ENCODE measurements at regions not wholly inside any gene's neighbourhood (a gene's known extent, or its start where the extent isn't known, plus 50 kb on each side); places are given as distances from the start of the nearest gene placed in this dataset.
"Not testable (repeated sequence)": the region's sequence is repeated elsewhere in the genome, so short reads cannot be mapped to it uniquely, and the experiment has no call there.

DNA sequence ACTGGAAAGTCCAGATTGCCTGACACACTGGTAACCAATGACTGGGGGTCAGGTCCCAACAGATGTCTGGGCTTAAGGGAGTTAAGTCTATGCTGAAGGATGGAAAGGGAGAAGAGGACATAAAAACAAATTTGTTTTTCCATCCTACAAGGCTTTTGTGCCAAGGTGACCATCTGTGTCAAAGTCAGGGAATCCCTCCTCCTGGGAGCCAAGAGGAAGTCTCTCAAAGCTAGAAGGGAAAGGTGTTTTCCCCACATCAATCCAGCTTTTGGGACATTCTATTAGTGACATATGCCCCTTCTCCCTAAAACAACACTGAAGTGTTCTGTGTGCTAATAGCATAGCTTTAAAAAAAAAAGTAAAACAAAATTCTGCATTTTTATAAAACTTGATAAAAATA lies 173.9 kb downstream of the ZNF621 start:
- not testable (repeated sequence) for H3K9me3 Mint-ChIP-seq; ATAC-seq (replicated peaks); H3K27ac Mint-ChIP-seq; H3K36me3 Mint-ChIP-seq (ENCODE audit: low read depth); H3K4me1 Mint-ChIP-seq; H3K4me3 Mint-ChIP-seq
- H3K27me3 Mint-ChIP-seq, result peaks cover 19% of the 10 kb centered on the region

DNA sequence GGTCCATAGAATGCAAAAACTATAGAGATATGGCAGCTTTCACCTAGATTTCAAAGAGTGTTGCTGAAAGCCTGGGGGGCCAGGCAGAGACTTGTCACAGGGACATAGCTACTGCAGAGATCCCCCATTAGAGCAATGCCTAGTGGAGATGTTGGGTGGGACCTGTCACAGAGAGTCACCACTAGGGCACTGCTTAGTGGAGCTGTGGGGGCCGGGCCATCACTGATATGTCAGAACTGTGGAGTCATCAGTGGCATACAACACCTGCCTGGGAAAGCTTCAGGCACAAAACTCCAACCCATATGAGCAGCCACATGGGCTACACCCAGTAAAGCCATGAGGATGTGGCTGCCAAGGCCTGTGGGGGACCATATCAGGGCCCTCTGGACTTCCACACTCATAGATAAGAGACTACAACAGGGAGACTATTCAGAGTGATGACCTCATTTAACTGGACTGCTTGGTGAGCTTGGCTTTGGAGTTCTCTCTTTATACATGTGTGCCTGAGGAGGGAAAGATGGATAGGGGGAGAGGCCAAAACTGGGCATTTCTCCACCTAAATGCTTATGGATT lies 176.3 kb downstream of the ZNF621 start:
- no peak for ATAC-seq (replicated peaks)
- H3K27me3 Mint-ChIP-seq, result peaks cover 8% of the 10 kb centered on the region
- no peak overlapping the region for H3K27ac Mint-ChIP-seq

DNA sequence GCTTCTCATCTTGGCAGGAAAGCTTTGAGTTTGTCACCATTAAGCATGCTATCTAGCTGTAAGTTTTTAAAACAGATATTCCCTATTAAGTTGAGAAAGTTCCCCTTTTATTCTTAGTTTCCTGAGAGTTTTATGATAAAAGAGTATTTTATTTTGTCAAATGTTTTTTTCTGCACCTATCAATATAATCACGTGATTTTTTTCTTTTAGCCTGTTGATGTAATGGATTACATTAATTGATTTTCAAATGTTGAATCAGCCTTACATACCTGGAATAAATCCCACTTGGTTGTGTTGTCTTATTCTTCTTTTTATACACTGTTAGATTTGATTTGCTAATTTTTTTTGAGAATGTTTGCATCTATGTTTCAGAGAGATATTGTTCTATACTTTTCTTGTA lies 179.5 kb downstream of the ZNF621 start:
- H3K4me1 Mint-ChIP-seq, result no peaks in the 10 kb centered on the region

More for the DNA sequence above, 176.3 kb downstream of the ZNF621 start:
- no peaks in the 10 kb centered on the region for H3K4me1 Mint-ChIP-seq
- H3K36me3 Mint-ChIP-seq (ENCODE audit: low read depth), result no peaks in the 10 kb centered on the region
- H3K9me3 Mint-ChIP-seq, result no peaks in the 10 kb centered on the region
- H3K4me3 Mint-ChIP-seq, result no peak overlapping the region

DNA sequence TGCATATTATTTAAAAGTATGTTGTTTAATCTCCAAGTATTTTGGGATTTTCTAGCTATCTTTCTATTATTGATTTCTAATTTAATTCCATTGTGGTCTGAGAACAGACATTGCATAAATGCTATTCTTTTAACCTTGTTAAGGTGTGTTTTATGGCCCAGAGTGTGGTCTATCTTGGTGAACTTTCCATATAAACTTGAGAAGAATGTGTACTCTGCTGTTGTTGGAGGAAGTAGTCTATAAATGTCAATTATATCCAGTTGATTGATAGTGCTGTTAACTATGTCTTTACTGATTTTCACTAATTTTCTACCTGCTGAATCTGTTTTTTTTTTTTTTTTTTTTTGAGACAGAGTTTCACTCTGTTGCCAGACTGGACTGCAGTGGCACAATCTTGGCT lies 180.9 kb downstream of the ZNF621 start:
- no peaks in the 10 kb centered on the region for H3K9me3 Mint-ChIP-seq
- no peaks in the 10 kb centered on the region for H3K4me1 Mint-ChIP-seq
- H3K36me3 Mint-ChIP-seq (ENCODE audit: low read depth), result no peaks in the 10 kb centered on the region
- H3K27me3 Mint-ChIP-seq, result no peaks in the 10 kb centered on the region
- no peak overlapping the region for H3K4me3 Mint-ChIP-seq
- H3K27ac Mint-ChIP-seq, result no peak overlapping the region
- no peak for ATAC-seq (replicated peaks)

More for the DNA sequence above, 179.5 kb downstream of the ZNF621 start:
- no peaks in the 10 kb centered on the region for H3K9me3 Mint-ChIP-seq
- no peak for ATAC-seq (replicated peaks)
- H3K27me3 Mint-ChIP-seq, result peaks cover 4% of the 10 kb centered on the region
- no peaks in the 10 kb centered on the region for H3K36me3 Mint-ChIP-seq (ENCODE audit: low read depth)
- H3K27ac Mint-ChIP-seq, result no peak overlapping the region
- H3K4me3 Mint-ChIP-seq, result no peak overlapping the region

DNA sequence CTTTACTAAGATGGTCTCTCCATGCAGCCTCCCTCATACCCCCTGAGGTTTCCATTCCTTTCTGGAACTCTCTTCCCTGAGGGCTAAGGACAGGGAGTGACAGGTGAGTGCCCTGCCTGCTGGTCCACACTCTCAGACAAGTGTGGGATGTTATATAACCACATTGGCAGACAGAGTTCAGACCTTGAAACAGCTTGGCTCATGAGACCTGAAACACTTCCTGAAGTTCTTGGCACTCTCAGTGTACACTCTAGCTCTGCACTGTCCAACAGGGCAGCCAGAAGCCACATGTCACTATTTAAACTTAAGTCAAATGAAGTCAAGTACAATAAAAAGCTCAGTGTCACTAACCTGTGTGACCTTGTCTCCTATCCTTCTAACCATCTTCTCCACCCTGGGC lies 188.5 kb downstream of the ZNF621 start:
- no peaks in the 10 kb centered on the region for H3K9me3 Mint-ChIP-seq
- no peak for ATAC-seq (replicated peaks)
- H3K27ac Mint-ChIP-seq, result no peak overlapping the region
- H3K27me3 Mint-ChIP-seq, result peaks cover 27% of the 10 kb centered on the region
- no peaks in the 10 kb centered on the region for H3K4me1 Mint-ChIP-seq
- no peaks in the 10 kb centered on the region for H3K36me3 Mint-ChIP-seq (ENCODE audit: low read depth)
- no peak overlapping the region for H3K4me3 Mint-ChIP-seq

DNA sequence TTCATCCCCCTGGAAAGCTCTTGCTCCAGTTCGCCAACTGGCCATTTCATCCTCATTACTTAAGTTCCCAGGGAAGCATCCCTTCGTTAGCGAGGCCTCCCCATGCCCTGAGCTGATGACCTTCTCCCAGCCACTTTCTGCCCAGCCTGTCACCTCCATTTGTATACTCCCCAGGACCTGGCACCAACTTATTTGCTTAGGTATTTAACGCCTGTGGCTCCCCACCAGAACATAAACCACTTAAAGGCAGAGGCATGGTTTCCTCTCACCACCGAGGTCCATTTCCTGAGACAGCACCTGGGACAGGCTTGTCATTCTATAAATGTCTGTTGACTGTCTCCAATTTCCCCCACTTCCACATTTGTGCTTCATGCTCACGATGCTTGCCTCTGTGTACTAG lies 189.0 kb downstream of the ZNF621 start:
- ATAC-seq (replicated peaks), result no peak
- Mint-ChIP-seq H3K27ac (no peak overlapping the region), H3K4me3 (no peak overlapping the region), H3K4me1 (no peaks in the 10 kb centered on the region), H3K36me3 (ENCODE audit: low read depth) (no peaks in the 10 kb centered on the region), H3K27me3 (peaks cover 27% of the 10 kb centered on the region), H3K9me3 (no peaks in the 10 kb centered on the region)

DNA sequence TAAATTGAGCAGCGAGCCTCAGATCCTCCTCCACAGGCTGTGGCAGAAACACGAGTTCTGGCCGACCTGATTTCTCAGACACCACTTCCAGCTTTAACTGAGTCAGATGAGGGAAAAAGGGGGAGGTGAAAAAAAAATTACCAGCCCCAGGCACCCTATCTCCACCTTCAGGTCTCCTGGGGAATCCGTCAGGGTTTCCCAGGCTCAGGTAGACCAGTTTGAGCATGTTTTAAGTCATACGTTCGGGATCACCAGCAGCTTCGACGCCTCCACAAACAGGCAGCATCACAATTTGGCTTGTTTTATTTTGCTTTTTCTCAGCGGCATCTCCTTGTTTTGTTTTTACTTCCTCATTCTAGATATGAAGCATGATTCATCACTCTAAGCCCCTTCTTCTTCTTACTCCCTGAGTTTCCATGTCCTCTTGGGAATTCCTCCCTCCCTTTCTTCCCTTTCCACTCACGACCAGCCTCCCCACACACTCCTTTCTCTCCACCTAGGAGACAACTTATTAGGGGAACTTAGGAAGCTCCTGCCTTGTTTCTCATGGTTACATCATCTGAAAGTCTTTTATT lies 190.1 kb downstream of the ZNF621 start:
- ATAC-seq (replicated peaks), result no peak
- no peak overlapping the region for H3K4me3 Mint-ChIP-seq
- H3K27me3 Mint-ChIP-seq, result peaks cover 27% of the 10 kb centered on the region
- H3K9me3 Mint-ChIP-seq, result no peaks in the 10 kb centered on the region
- H3K4me1 Mint-ChIP-seq, result no peaks in the 10 kb centered on the region
- no peak overlapping the region for H3K27ac Mint-ChIP-seq
- H3K36me3 Mint-ChIP-seq (ENCODE audit: low read depth), result no peaks in the 10 kb centered on the region

DNA sequence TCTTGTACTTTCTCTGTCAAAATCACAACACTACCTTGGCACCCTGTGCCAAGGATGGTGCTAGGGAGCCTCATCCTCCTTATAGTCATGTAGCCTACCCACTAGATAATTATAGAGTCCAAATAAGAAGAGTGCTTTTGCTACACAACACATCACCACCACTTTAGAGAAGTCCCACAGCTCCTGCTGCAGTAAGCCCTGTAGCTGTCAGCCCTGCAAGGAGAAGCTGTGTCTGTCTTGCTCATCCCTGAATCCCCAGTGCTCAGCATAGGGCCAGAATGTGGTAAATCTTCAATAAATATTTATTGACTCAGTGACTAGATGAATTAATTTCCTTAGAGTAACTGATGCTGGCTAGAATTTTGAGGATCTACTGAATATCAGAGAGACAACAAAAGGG lies 190.8 kb downstream of the ZNF621 start:
- Mint-ChIP-seq H3K4me3 (no peak overlapping the region), H3K9me3 (no peaks in the 10 kb centered on the region), H3K27ac (no peak overlapping the region), H3K36me3 (ENCODE audit: low read depth) (no peaks in the 10 kb centered on the region), H3K27me3 (peaks cover 27% of the 10 kb centered on the region), H3K4me1 (no peaks in the 10 kb centered on the region)
- ATAC-seq (replicated peaks), result no peak

DNA sequence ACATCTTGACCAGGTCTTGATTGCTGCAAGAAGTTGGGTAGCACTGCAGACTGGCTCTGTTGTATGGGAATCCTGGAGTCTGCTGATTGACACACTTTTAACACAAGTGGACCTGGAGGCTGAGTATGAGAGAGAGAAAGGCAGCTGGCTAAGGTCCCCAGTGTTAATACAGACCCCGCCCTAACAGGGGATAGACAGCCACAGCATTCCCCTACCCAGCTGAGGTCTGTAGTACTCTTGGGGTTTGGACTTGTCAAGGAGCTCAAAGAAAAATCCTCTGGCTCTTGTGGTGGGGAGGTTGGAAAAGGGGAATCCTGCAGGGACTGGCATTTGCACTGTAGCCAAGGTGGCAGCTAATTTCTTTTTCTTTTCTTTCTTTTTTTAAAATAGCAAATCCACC lies 192.7 kb downstream of the ZNF621 start:
- Mint-ChIP-seq H3K27ac (no peak overlapping the region), H3K4me1 (no peaks in the 10 kb centered on the region), H3K4me3 (no peak overlapping the region), H3K27me3 (peaks cover 22% of the 10 kb centered on the region), H3K9me3 (no peaks in the 10 kb centered on the region), H3K36me3 (ENCODE audit: low read depth) (no peaks in the 10 kb centered on the region)
- no peak for ATAC-seq (replicated peaks)

DNA sequence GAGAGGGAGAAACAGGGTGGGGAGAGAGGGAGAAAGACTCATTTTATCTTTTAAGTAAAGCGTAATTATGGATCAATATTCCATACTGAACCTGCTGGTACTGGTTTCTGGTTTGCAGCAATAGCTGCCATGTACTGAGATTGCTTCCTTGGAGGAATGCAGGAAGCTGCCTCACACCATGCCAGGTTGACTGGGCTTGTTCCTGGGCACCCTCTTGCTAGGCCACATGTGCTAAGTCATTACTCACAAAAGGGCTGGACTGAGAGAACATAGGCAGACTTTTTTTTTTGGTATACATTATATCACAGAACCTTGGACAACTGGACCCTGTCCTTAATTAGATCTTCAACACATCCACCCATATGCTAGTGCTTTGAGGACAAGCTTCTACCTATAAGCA lies 193.4 kb downstream of the ZNF621 start:
- no peaks in the 10 kb centered on the region for H3K4me1 Mint-ChIP-seq
- peaks cover 17% of the 10 kb centered on the region for H3K27me3 Mint-ChIP-seq
- no peak overlapping the region for H3K4me3 Mint-ChIP-seq
- no peaks in the 10 kb centered on the region for H3K9me3 Mint-ChIP-seq
- H3K27ac Mint-ChIP-seq, result no peak overlapping the region
- no peaks in the 10 kb centered on the region for H3K36me3 Mint-ChIP-seq (ENCODE audit: low read depth)
- ATAC-seq (replicated peaks), result no peak

DNA sequence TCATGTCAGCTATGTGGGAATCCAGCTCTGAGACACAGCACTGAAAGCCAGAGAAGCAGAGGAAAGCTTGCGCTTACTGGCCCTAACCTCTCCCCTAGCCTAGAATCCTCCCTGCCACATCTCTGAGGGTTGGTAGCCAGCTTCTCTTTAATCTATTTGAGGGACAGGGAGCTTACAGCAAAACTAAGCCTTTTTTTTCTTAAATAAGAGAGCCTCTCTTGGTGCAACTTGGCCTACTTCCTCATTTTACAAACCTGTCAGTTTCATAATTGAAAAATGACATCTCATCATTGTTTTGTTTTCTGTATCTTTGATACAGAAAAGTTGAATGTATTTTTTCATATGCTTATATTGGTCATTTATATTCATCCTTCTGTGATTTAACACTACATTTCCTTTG lies 193.9 kb downstream of the ZNF621 start:
- H3K4me3 Mint-ChIP-seq, result no peak overlapping the region
- no peaks in the 10 kb centered on the region for H3K36me3 Mint-ChIP-seq (ENCODE audit: low read depth)
- no peak for ATAC-seq (replicated peaks)
- H3K4me1 Mint-ChIP-seq, result no peaks in the 10 kb centered on the region
- H3K27ac Mint-ChIP-seq, result no peak overlapping the region
- H3K27me3 Mint-ChIP-seq, result peaks cover 14% of the 10 kb centered on the region
- H3K9me3 Mint-ChIP-seq, result no peaks in the 10 kb centered on the region

DNA sequence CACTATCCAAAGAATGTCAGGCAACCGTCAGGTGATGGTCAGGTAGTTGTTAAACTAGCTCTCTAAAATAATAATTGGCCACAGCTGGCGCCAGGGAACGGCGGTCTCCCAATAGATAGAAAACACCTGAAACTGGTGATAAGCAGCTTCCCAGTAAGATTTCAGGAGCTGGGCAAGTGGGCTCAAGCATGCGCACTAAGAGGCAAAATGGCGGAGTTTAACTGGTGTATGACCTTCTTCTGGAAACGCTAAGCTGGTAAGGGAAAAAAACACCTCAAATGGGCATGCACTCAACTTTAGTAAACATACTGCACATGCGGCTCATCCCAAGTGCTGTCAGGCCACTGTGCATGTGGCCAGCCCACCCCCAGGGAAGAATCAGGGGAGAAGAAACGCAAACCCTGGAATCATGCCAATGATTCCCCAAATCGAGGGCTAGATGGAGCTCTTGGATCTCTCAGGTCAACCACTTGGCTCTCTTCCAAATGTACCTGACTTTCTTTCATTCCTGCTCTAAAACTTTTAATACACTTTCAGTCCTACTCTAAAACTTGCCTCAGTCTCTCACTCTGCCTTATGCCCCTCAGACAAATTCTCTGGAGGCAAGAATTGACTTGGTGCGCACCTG lies 195.0 kb downstream of the ZNF621 start:
- H3K9me3 Mint-ChIP-seq, result no peaks in the 10 kb centered on the region
- H3K36me3 Mint-ChIP-seq (ENCODE audit: low read depth), result no peaks in the 10 kb centered on the region
- no peaks in the 10 kb centered on the region for H3K4me1 Mint-ChIP-seq
- no peak for ATAC-seq (replicated peaks)
- peaks cover 10% of the 10 kb centered on the region for H3K27me3 Mint-ChIP-seq
- no peak overlapping the region for H3K4me3 Mint-ChIP-seq
- H3K27ac Mint-ChIP-seq, result no peak overlapping the region

DNA sequence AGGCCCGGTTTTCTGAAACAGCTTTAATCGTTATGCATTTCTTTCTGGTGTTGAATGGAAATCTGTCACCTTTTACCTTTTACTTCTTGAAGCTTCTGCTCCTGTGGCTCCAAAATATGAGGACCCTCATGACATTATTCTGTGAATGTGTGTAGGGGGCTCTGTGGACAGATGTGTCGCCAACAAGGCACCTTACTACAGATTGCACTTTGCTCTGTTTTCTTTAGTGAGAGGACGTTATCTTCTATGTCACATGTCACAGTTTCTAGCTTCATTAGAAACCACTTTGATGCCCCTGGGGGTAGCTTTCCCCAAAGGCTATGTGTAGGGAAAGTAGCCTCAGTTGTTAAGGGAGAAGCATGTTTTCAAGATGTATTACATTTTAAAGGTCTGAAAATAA lies 195.6 kb downstream of the ZNF621 start:
- Mint-ChIP-seq H3K27ac (no peak overlapping the region), H3K36me3 (ENCODE audit: low read depth) (no peaks in the 10 kb centered on the region), H3K9me3 (no peaks in the 10 kb centered on the region), H3K27me3 (peaks cover 5% of the 10 kb centered on the region), H3K4me3 (no peak overlapping the region), H3K4me1 (no peaks in the 10 kb centered on the region)
- ATAC-seq (replicated peaks), result no peak

DNA sequence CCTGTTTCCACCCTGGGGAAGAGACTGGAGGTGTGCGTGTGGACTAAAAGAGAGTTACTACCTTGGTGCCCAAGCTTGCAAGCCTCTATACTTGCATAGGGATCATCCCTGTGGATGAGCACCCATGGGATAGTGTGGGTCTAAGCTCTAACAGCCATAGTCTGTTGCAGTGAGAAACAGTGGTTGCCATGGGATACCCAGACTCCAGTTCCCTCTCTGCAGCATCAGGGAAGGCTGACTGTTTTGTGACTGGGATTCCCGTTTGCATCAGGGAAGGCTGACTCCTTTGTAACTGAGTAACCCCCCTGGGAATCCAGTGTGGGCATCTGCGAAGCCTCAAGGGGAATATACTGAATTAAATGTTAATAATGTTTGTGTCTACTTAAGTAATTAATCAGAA lies 196.1 kb downstream of the ZNF621 start:
- H3K9me3 Mint-ChIP-seq, result no peaks in the 10 kb centered on the region
- H3K27me3 Mint-ChIP-seq, result peaks cover 3% of the 10 kb centered on the region
- H3K36me3 Mint-ChIP-seq (ENCODE audit: low read depth), result no peaks in the 10 kb centered on the region
- H3K27ac Mint-ChIP-seq, result no peak overlapping the region
- no peak overlapping the region for H3K4me3 Mint-ChIP-seq
- ATAC-seq (replicated peaks), result no peak
- no peaks in the 10 kb centered on the region for H3K4me1 Mint-ChIP-seq

DNA sequence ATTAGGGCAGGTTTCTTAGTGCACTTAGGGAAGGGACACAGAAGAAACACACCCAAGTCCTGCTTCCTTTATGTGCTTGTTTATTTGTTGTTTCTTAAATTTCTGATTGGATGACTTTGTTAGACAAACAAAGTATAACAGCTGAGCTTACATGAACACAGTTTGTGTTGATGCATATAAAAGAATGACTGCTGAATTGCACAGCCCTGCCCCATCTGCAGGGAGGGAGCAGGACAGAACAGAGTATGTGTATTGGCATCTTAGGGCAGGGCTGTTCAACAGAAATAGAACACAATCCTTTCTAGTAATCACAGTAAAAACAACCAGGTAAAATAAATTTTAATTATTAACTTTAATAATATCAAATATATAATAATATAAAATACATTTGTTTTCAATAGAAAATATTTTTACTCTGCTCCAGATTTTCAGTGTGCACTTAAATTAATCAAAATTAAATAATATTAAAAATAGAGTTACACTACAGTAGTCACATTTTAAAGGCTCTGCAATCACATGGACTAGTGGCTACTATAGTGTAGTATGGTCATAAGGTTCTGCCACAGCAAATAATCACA lies 198.4 kb downstream of the ZNF621 start:
- H3K36me3 Mint-ChIP-seq (ENCODE audit: low read depth), result no peaks in the 10 kb centered on the region
- H3K4me1 Mint-ChIP-seq, result no peaks in the 10 kb centered on the region
- no peak for ATAC-seq (replicated peaks)
- no peak overlapping the region for H3K27ac Mint-ChIP-seq
- H3K4me3 Mint-ChIP-seq, result no peak overlapping the region
- no peaks in the 10 kb centered on the region for H3K9me3 Mint-ChIP-seq
- H3K27me3 Mint-ChIP-seq, result peaks cover 8% of the 10 kb centered on the region
